NCI-H2029 treated with DMSO at 0.1 percent for 48 hours (cell line): ENCODE measurements at regions not wholly inside any gene's neighbourhood (a gene's known extent, or its start where the extent isn't known, plus 50 kb on each side); places are given as distances from the start of the nearest gene placed in this dataset.
"Not testable (repeated sequence)": the region's sequence is repeated elsewhere in the genome, so short reads cannot be mapped to it uniquely, and the experiment has no call there.

ENCODE experiments used
- DNase-seq: peaks from one replicate; lab custom pipeline; 2025; lab: John Stamatoyannopoulos, UW

- DNase-seq = not testable (repeated sequence)
These were observed 904.4 kb upstream of the HS3ST1 start for GRCh38 chr4:12333083-12333482.

DNA sequence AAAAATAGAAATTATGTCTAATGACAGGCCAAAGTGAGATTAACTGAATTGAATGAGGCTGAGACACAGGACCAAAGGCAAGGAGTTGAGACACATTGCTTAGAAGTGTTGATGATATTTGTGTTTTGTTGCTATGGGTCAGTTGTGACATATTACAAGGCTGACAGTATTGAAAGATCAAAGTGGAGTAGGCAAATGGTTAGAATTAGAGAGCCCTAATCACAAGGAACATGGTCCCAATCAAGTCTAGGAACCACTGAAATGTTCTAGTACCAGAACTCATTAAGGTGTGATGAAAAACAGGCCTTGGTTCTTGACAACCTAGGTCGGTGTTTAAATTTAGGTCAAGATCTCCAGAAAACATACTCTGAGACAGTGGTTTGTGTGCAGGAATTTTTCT lies 896.3 kb upstream of the HS3ST1 start:
- no peak for DNase-seq

DNA sequence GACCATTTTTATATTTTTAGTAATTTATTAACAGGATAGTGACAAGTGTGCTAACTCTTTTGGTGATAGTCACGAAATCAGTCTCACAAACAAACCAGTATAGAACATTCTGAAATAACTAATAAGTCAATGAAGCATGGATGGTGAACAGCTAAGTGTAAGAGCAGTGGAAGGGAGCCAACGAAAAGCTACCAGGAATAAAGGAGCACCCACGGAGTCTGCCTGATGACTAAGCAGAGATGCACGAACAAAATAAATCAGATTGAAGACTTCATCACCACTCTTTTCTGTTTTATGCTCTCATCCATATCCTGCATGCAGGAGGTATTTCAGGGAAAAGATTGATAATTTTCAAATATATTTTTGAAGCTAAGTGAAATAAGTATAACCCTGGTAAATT lies 891.1 kb upstream of the HS3ST1 start:
- no peak for DNase-seq

GRCh38 chr4:12304905-12305304 lies 876.2 kb upstream of the HS3ST1 start:
- no peak for DNase-seq

- no peak for DNase-seq
These were observed 867.7 kb upstream of the HS3ST1 start for GRCh38 chr4:12296366-12296765.

- no peak for DNase-seq
These were observed 865.3 kb upstream of the HS3ST1 start for GRCh38 chr4:12293906-12294525.

- no peak for DNase-seq
These were observed 857.7 kb upstream of the HS3ST1 start for GRCh38 chr4:12286351-12286750.

DNA sequence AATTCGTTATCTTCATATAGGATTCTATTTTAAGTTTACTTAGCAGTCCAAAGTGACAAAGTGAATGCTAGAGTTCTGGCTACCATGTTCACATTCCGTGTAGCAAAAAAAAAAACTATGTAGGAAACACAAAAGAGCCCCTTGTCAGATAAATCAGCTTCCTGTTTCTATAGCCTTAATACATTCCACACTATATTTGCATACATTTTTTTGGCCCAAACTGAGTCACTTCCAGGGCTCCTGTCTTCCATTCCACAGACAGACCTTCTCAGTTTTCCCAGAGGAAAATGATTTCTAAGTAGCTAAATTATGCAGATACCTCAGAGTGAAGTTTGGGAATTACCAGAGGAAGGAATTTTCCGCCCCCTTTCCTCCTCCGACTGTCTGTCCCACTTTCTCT lies 841.9 kb upstream of the HS3ST1 start:
- no peak for DNase-seq

DNA sequence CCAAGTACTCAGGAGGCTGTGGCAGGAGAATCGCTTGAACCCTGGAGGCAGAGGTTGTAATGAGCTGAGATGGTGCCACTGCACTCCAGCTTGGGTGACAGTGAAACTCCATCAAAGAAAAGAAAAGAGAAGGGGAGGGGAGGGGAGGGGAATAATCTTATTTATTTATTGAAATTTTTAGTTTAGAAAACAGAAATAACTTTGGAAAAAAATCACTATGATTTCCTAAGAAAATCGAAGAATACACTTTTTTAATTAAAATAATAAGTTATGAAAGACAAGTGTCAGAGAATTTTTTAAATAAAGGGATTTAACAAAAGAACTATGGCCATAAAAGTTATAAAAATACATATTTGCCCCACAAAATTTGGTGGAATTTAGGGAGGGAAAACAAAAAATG lies 836.9 kb upstream of the HS3ST1 start:
- DNase-seq = no peak

GRCh38 chr4:12260453-12260852 lies 831.8 kb upstream of the HS3ST1 start:
- DNase-seq = no peak

GRCh38 chr4:12244973-12245372 lies 816.3 kb upstream of the HS3ST1 start:
- DNase-seq = no peak

- no peak for DNase-seq
These were observed 813.7 kb upstream of the HS3ST1 start for GRCh38 chr4:12242354-12242753.

GRCh38 chr4:12239897-12240636 lies 811.4 kb upstream of the HS3ST1 start:
- DNase-seq = no peak

- DNase-seq = no peak
These were observed 802.4 kb upstream of the HS3ST1 start for GRCh38 chr4:12231098-12231497.

- no peak for DNase-seq
These were observed 792.3 kb upstream of the HS3ST1 start for GRCh38 chr4:12221031-12221430.

- DNase-seq = no peak
These were observed 782.9 kb upstream of the HS3ST1 start for GRCh38 chr4:12211636-12212035.

DNA sequence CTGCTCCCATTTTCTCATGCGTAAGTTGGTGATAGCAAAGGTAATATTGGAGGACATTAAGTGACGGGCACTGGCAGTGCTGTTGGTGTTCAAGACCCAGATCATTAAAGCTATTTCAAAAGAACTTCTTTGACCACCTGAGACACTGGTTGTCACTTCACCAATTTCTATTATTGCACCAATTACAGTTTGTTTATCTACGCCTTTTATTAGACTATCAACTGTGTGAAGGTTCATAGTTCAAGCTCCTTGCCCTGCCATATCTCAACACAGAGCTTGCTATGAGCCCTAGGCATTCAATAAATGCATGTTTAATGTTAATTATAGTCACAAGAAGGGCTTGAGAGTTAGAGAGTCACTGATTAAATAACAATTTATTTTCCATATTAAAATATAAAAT lies 778.7 kb upstream of the HS3ST1 start:
- no peak for DNase-seq

- no peak for DNase-seq
These were observed 777.4 kb upstream of the HS3ST1 start for GRCh38 chr4:12206091-12206490.

DNA sequence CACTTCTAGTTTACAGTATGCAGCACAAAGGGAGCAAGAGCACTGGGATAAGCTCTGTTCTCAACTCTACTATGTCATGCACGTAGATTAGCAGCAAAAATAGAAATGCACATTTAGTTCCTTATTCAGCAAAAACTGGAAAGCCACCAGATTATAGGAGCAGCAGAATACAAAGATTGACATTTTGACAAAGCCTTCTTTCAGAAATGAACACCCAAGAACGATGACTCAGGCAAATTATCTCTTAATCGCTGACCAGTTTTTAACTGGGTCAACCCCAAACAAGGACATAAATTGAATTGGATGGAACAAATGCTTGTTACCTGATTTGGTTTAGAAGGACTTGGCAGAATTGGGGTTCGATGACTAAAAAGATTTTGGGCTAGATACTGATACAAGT lies 775.3 kb upstream of the HS3ST1 start:
- DNase-seq = no peak

DNA sequence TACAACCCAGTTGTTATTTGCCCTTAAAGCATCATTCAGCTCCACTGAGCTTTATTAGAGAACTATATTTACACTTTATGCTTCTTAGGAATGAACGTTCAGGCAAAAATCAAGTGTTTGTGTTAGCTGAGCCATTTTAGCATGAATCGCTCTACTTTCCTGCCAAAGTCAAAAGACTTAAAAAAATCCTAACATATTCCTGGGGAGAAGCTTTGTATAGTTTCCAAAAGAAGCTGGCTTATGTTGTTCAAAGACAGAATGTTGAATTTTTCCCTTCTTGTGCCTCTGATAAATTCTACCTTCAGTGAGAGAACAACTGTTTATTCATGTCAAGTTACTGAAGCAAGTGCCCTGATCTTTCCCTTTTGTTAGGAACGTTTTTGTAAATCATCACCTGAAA lies 771.5 kb upstream of the HS3ST1 start:
- DNase-seq = no peak

DNA sequence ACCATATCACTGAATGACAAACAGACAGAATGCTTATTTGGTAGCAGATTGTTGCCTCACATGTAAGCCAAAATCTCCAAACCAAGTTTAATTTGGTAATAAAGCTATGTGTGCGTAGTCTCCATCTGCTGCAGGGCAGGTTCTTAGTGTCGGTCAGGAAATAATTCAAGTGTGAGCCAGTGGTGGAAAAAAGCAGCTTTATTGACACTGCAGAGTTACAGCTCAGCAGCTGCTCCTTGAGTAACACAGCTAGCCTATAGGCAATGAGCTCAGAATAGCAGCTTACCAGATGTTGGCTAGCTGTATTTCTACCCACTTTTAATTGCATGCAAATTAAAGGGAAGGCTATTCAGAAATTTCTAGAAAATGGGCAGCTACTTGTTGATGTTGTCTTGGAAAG lies 757.8 kb upstream of the HS3ST1 start:
- DNase-seq = no peak

GRCh38 chr4:12178614-12179610 lies 750.2 kb upstream of the HS3ST1 start:
- DNase-seq = no peak

DNA sequence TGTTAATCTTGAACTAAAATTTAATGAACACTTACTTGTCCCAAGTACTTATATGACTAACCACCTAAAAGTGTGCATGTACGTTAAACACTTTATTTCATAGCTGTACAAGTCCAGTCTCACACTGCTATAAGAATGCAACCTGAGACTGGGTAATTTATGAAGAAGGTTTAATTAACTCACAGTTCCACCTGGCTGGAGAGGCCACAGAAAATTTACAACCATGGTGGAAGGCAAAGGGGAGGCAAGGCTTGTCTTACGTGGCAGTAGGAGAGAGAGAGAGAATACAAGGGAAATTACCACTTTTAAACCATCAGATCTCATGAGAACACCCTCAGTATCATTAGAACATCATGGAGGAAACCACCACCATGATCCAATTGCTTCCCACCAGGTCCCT lies 748.7 kb upstream of the HS3ST1 start:
- DNase-seq = no peak
